HG02840 (cell line): ENCODE measurements at regions not wholly inside any gene's neighbourhood (a gene's known extent, or its start where the extent isn't known, plus 50 kb on each side); places are given as distances from the start of the nearest gene placed in this dataset.

Experiments
- ATAC-seq: cut with Tn5 transposase; IDR thresholded peaks from one replicate; pipeline ENCODE4 v1.9.1; 2021; ENCODE audit warnings: mild to moderate bottlenecking, moderate library complexity, moderate number of reproducible peaks; ENCODE audit not compliant: unreplicated experiment, low FRiP score

- no peak for ATAC-seq
These were observed 85.6 kb upstream of the C1orf21 start for GRCh38 chr1:184301227-184301626.

- ATAC-seq, result no peak
These were observed 84.5 kb upstream of the C1orf21 start for GRCh38 chr1:184302346-184302745.

- no peak for ATAC-seq
These were observed 76.5 kb upstream of the C1orf21 start for GRCh38 chr1:184310157-184310819.

GRCh38 chr1:184311580-184311979 is 75.2 kb upstream of the C1orf21 start:
- ATAC-seq, result no peak

GRCh38 chr1:184315254-184315653 is 71.6 kb upstream of the C1orf21 start:
- ATAC-seq, result no peak

- ATAC-seq, result no peak
These were observed 67.0 kb upstream of the C1orf21 start for GRCh38 chr1:184319879-184320278.

- ATAC-seq, result no peak
These were observed 64.6 kb upstream of the C1orf21 start for GRCh38 chr1:184322253-184322652.

GRCh38 chr1:184324972-184325371 is 61.9 kb upstream of the C1orf21 start:
- no peak for ATAC-seq

- ATAC-seq, result no peak
These were observed 60.6 kb upstream of the C1orf21 start for GRCh38 chr1:184326278-184326677.

- no peak for ATAC-seq
These were observed 57.4 kb upstream of the C1orf21 start for GRCh38 chr1:184329245-184329953.

- no peak for ATAC-seq
These were observed 56.6 kb upstream of the C1orf21 start for GRCh38 chr1:184329962-184330868.

GRCh38 chr1:184330875-184331274 is 56.0 kb upstream of the C1orf21 start:
- ATAC-seq, result no peak
